GM10266 (cell line): ENCODE measurements at regions not wholly inside any gene's neighbourhood (a gene's known extent, or its start where the extent isn't known, plus 50 kb on each side); places are given as distances from the start of the nearest gene placed in this dataset.

Experiments
- DNase-seq: peaks from one replicate; pipeline ENCODE4 v3.0.0; 2012; ENCODE audit errors: extremely low spot score
- CTCF ChIP-seq: IDR thresholded peaks from 2 replicates; pipeline ENCODE4 v1.5.1; 2012; ENCODE audit warnings: mild to moderate bottlenecking, low read depth; ENCODE audit not compliant: control insufficient read depth, insufficient read depth; ENCODE audit errors: missing control alignments

DNA sequence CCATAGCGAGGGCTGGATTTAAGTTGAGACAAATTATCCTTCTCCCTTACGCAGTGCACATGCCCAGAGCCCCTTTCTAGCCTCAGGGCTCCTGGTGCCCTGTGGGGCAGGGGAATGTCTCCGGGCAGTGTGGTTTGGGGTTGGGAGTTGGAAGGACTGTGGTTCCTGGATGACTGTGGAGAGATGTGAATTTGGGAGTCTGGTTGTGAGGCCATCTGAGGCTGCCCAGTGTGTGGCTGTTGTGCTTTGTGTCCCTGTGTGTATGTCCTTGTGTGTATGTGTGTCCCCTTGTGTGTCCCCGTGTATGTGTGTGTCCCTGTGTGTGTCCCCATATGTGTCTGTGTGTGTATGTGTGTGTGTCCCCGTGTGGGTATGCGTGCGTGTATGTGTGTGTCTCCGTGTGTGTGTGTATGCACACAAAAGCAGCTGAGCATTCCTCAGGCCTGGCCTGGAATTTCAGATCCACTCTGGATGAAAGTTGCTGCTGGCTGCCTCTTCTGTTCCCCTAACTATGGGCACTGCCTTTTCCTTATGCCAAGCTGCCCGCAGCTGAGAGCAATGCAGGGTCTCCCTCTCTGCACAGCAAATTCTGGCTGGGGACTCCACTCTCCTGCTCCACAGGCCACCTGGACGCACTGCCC lies 65.4 kb downstream of the UBIAD1 start:
- TF ChIP-seq CTCF, result no peak
- DNase-seq, result no peak

DNA sequence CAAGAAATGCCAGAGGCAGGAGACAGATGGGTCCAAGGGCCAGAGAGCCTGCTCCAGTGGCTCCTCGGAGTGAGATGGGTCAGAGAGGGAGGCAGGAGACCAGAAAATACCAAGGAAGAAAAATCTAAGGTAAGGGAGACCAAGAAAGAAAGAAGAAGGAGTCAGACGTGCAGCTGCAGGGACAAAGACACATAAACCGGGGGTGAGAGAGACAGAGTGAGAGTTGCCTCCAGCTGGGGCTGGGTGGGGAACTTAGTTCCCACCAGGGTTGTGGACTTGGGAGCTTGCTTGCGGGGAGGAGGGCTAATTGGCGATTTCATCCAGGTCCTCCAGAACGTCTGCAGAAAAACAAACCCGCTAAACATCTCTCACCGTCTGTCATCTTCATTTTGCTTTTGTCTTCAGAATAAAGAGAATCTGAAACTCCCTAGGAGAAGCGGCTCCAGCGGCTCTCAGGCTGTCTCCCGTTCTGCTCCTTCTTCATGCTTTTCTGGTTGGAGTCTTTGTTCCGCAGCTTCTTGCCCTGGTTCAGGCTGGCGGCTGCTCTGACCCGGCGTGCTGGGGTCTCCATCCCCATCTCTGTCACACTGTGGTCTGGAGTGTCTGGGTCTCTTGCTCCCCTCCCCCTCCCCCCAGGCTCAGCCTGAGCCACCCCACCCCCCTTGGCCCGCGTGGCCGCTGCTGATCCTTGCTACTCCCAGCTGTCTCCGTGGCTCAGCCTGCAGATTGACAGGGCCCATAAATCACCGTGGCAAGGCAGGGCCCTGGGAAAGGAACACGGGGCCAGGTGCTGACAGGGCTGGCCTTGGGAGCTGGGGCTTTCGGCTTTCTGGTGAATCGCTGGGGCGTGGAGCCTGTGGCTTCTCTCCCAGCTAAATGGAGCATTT lies 66.6 kb downstream of the UBIAD1 start:
- no peak for DNase-seq
- no peak for TF ChIP-seq CTCF

- DNase-seq, result no peak
- TF ChIP-seq CTCF, result no peak
Measured at GRCh38 chr1:11340233-11340632, 67.2 kb downstream of the UBIAD1 start.

DNA sequence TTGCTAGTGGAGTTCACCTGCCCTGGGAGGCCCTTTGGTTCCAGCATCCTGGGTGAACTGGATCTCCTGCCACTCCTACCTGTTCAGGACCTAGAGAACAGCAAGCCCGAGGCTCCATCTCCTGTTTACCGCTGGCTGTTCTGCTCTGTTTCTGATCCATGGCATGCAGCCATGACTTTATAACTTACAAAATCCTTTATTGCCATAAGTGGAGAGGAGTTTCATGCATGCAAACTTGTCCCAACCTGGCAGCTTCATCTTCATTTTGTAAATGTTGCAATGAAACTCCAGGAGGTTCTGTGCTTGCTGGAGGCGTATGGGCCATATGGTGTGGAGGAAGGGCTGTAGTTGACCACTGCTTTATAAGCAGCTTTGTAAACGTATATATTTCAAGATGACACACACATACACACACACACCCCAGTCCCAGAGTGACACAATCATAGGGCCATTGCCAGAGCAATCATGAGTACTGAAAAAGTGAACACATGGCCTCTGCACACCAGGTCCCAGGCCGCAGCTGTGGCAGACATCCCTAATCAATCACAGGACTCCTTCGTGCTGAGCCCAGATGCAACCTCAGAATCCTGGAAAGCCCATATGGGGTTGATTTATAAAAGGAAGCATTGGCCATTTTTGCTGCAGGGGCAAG lies 69.0 kb downstream of the UBIAD1 start:
- TF ChIP-seq CTCF, result no peak
- no peak for DNase-seq

DNA sequence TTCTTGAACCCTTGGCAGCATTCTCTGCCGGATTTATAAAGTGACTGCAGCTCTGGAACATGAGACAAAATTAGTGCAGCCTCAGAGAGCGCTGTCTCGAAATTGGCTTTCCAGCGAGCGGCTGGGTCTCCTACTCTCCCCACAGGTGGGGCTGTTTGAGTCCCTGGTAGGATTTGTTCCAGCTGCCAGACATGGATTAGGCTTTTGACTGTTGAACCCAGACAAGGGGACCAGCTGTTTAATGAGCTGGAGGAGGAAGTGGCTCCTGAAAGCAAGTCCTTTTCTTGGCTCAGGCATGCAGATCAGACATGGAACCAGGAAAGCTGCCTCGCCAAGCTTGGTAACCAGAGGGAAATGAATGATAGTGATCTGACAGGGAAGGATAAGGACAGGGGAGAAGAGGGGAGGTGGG lies 69.6 kb downstream of the UBIAD1 start:
- TF ChIP-seq CTCF, result no peak
- no peak for DNase-seq

- no peak for TF ChIP-seq CTCF
- DNase-seq, result no peak
Measured at GRCh38 chr1:11345971-11346715, 73.1 kb downstream of the UBIAD1 start.
